Activated CD8-positive, alpha-beta T cell treated with anti-CD3 and anti-CD28 coated beads for 36 hours (primary cell): ENCODE measurements at regions not wholly inside any gene's neighbourhood (a gene's known extent, or its start where the extent isn't known, plus 50 kb on each side); places are given as distances from the start of the nearest gene placed in this dataset.

Source experiments
- ATAC-seq: fragments of 200-7000 bp; cut with Tn5 transposase; one replicate; pipeline ENCODE4 v1.10.0; 2021; ENCODE audit warnings: mild to moderate bottlenecking, moderate library complexity
- CTCF ChIA-PET: fragments of 350-600 bp; sonication (Branson Sonifier 250); formaldehyde crosslinking; loops from one replicate; lab custom pipeline; 2021; ENCODE audit warnings: antibody characterized with exemption; lab: Charles Lee
- POLR2A ChIA-PET: fragments of 350-600 bp; sonication (Branson Sonifier 250); formaldehyde crosslinking; loops from one replicate; lab custom pipeline; 2021; ENCODE audit warnings: antibody characterized with exemption; lab: Charles Lee
- DNase-seq: peaks from one replicate; pipeline ENCODE4 v3.0.0-alpha.2; 2020
- H3K27ac Mint-ChIP-seq: one replicate; pipeline ENCODE4 v1.8.0; 2021; ENCODE audit warnings: mild to moderate bottlenecking, mixed read lengths
- H3K27me3 Mint-ChIP-seq: one replicate; pipeline ENCODE4 v1.8.0; 2021; ENCODE audit warnings: mixed read lengths
- H3K36me3 Mint-ChIP-seq: one replicate; pipeline ENCODE4 v1.8.0; 2021; ENCODE audit warnings: low read depth, mixed read lengths
- H3K4me1 Mint-ChIP-seq: one replicate; pipeline ENCODE4 v1.8.0; 2021; ENCODE audit warnings: low read depth, mixed read lengths
- H3K4me3 Mint-ChIP-seq: one replicate; pipeline ENCODE4 v1.8.0; 2021; ENCODE audit warnings: mild to moderate bottlenecking, moderate library complexity, mixed read lengths
- H3K9me3 Mint-ChIP-seq: one replicate; pipeline ENCODE4 v1.8.0; 2021; ENCODE audit warnings: mixed read lengths
- intact Hi-C: fragments of 100-400 bp; cut with micrococcal nuclease; formaldehyde crosslinking; loops from one replicate; pipeline ENCODE4 v1.10.0; 2022
- TF ChIP-seq, protein P1 (sequence below): fragments of 200-600 bp; IDR thresholded peaks from one replicate; pipeline ENCODE4 v1.8.0; 2022; ENCODE audit warnings: antibody characterized with exemption, mild to moderate bottlenecking

DNA sequence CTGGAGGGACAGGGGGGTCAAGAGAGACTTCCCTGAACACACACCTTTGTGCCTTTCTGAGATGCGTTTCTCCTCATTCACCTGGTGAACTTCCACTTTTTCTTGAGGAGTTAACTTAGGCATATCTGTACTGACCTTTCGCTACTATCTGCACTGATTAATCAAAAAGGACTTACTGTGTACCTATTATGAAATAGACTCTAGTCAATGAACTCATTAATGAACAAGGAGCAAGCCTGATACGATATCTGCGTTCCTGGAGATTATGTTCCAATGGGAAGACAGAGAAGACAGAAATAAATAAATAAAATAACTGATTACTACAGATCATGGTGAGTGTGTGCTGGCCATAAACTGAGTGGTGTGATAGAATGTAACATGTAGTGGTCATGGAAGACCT is 157.2 kb upstream of the TBL1XR1 start:
- no peak for DNase-seq
- H3K27ac Mint-ChIP-seq: no peak overlapping the region
- POLR2A ChIA-PET: interaction anchor here (1.0 kb wide), 1 partner anchor 17 kb away, joined by 3 read pairs; no protein-coding TSS in a partner anchor
- H3K36me3 Mint-ChIP-seq: no peaks in the 10 kb centered on the region
- CTCF ChIA-PET: no interaction called here
- no peaks in the 10 kb centered on the region for H3K27me3 Mint-ChIP-seq
- H3K4me3 Mint-ChIP-seq: no peak overlapping the region
- intact Hi-C loops: no loop called here
- H3K4me1 Mint-ChIP-seq: peaks cover 63% of the 10 kb centered on the region
- no peak for ATAC-seq
- TF ChIP-seq, protein P1, sequence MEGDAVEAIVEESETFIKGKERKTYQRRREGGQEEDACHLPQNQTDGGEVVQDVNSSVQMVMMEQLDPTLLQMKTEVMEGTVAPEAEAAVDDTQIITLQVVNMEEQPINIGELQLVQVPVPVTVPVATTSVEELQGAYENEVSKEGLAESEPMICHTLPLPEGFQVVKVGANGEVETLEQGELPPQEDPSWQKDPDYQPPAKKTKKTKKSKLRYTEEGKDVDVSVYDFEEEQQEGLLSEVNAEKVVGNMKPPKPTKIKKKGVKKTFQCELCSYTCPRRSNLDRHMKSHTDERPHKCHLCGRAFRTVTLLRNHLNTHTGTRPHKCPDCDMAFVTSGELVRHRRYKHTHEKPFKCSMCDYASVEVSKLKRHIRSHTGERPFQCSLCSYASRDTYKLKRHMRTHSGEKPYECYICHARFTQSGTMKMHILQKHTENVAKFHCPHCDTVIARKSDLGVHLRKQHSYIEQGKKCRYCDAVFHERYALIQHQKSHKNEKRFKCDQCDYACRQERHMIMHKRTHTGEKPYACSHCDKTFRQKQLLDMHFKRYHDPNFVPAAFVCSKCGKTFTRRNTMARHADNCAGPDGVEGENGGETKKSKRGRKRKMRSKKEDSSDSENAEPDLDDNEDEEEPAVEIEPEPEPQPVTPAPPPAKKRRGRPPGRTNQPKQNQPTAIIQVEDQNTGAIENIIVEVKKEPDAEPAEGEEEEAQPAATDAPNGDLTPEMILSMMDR: no peak
- peaks cover 6% of the 10 kb centered on the region for H3K9me3 Mint-ChIP-seq

DNA sequence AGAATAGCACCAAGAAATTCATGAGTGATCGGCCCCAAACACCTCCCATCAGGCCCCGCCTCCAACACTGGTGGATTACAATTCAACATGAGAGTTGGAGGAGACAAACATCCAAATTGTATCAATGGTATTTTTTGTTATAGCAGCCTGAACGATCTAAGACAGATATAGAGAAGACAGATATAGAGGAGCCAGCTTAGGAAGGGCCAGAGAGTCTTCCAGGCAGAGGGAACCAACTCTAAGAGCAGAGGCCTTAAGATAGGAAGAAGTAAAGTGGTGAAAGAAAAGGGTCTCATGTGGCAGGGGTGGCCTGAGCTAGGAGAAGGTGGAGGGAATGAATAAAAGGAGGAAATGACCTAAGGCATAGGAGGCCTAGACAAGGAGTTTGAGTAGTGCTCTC is 158.8 kb upstream of the TBL1XR1 start:
- Mint-ChIP-seq H3K4me1 (peaks cover 66% of the 10 kb centered on the region), H3K27me3 (no peaks in the 10 kb centered on the region), H3K4me3 (no peak overlapping the region), H3K27ac (no peak overlapping the region), H3K9me3 (peaks cover 2% of the 10 kb centered on the region), H3K36me3 (no peaks in the 10 kb centered on the region)
- no peak for DNase-seq
- TF ChIP-seq, protein P1: no peak
- no peak for ATAC-seq
- CTCF ChIA-PET: no interaction called here
- intact Hi-C loops: loop anchor here (5.0 kb wide), 1 partner anchor 39 kb away; no protein-coding TSS in a partner anchor
- POLR2A ChIA-PET: interaction anchor here (1.5 to 2.3 kb wide), 3 partner anchors 8 to 317 kb away, joined by 3 to 9 read pairs (median 4); no protein-coding TSS in a partner anchor

GRCh38 chr3:177356952-177357351 is 159.7 kb upstream of the TBL1XR1 start:
- POLR2A ChIA-PET: interaction anchor here (1.5 to 2.3 kb wide), 3 partner anchors 9 to 318 kb away, joined by 3 to 9 read pairs (median 4); no protein-coding TSS in a partner anchor
- DNase-seq (no peak), ATAC-seq (no peak)
- Mint-ChIP-seq H3K36me3 (no peaks in the 10 kb centered on the region), H3K4me3 (no peak overlapping the region), H3K27me3 (no peaks in the 10 kb centered on the region), H3K9me3 (peaks cover 2% of the 10 kb centered on the region), H3K4me1 (peaks cover 66% of the 10 kb centered on the region), H3K27ac (peak overlapping the region; percentile 55)
- TF ChIP-seq, protein P1: no peak
- CTCF ChIA-PET: interaction anchor here (1.2 kb wide), 1 partner anchor 306 kb away, joined by 3 read pairs; no protein-coding TSS in a partner anchor
- intact Hi-C loops: loop anchor here (5.0 kb wide), 1 partner anchor 40 kb away; no protein-coding TSS in a partner anchor

DNA sequence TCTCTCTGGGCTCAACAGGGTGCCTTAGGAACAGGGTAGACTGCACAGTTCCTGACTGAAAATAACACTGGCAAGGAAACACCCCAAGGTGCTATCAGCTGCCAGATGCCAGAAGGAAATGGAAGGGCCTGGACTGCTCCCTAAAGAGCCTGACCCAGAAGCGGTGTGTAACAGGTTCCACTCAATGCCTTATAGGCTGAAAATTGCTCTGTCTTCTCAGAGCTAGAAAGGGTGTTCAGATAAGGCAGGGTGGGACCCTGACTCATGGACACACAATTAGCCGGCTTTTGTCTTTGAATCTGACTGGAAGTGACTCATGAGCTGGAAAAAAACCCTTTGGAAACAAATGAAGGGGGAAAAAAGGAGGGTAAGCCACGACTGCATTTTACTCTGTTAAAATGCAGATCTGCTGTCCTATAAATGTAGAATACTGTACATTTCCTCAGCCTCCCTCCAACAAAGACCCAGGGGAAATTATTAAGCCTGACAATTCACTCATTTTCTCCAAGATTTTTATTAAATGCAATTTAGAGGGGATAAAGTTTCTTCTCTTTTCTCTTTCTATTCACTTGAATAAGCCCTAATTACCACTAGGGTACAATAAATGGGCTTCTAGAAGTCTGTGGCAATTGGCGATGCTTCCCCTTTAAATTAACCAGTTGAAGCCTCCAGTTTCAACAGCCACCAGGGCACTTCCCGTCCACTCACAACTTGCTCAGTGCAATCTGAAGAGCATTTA is 160.2 kb upstream of the TBL1XR1 start:
- Mint-ChIP-seq H3K27me3 (no peaks in the 10 kb centered on the region), H3K27ac (peak overlapping the region; percentile 96), H3K9me3 (peaks cover 2% of the 10 kb centered on the region), H3K36me3 (no peaks in the 10 kb centered on the region), H3K4me1 (peaks cover 60% of the 10 kb centered on the region), H3K4me3 (peak overlapping the region; percentile 65)
- TF ChIP-seq, protein P1: no peak
- ChIA-PET POLR2A (interaction anchor here (1.5 to 5.2 kb wide), 4 partner anchors 10 to 318 kb away, joined by 3 to 111 read pairs (median 9); partner anchors contain the start of gene TBL1XR1), CTCF (interaction anchor here (1.0 to 1.2 kb wide), 2 partner anchors 159 to 306 kb away, joined by 3 read pairs; no protein-coding TSS in a partner anchor)
- peak; percentile 29 for DNase-seq
- intact Hi-C loops: loop anchor here (1.0 to 5.0 kb wide), 2 partner anchors 19 to 40 kb away; no protein-coding TSS in a partner anchor
- ATAC-seq: no peak
